NCI-H187 (cell line): ENCODE measurements at regions not wholly inside any gene's neighbourhood (a gene's known extent, or its start where the extent isn't known, plus 50 kb on each side); places are given as distances from the start of the nearest gene placed in this dataset.
A peak's percentile ranks its signal among the peaks of the same experiment; 100 is the strongest.
"Not testable (repeated sequence)": the region's sequence is repeated elsewhere in the genome, so short reads cannot be mapped to it uniquely, and the experiment has no call there.

Source experiments
- DNase-seq, 2 experiments: peaks; one replicate each; lab custom pipeline; 2025; lab: John Stamatoyannopoulos, UW

DNA sequence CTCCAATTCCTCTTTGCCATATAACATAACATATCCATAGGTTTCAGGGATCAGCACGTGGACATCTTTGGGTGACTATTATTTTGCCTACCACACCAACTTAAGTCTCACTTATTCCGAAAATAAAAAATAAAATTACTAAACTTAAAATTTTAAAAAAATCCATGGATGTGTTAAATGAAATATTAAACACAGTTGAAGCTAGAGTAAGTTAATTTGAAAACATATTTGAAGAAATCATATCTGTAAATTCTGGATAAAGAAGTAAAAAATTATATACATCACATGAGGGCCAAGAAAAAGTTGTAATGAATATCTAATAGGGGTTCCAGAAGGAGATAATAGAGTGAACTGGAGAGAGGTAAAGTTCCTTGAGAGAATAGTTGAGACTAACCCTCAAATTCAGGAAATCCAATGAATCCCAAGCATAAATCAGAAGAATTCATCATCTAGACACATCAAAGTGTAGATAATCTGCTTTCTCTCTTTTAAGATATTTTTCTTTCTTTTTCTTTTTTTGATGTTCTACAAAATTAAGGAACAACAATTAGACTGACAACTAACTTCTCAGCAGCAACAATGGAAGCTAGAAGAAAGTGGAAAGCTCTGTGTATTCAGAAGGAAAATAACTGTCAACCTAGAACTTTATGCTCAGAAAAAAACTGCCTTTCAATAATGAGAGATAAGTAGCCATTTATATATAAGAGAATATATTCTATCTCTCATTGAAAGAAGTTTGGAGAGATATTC is 147.4 kb downstream of the ABHD5 start:
- no peak for DNase-seq

DNA sequence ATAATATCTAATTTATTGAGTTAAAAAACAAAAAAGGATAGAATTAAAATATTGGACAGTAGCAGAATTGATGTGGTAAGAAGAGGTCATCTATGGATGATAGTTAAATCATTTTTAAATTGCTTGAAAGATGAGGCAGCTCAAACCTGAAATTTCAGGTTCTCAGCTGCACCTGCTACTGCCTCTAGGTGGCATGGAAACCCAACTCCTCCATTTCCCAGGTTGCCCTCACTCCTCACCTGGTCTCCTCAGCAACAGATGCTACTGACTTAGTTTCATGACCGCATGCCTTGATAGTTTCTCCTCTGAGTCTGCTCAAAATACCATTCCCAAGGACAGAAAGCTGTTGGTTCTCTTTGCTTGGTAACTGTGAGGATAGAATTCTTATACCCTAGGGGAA is 148.1 kb downstream of the ABHD5 start:
- DNase-seq = no peak

DNA sequence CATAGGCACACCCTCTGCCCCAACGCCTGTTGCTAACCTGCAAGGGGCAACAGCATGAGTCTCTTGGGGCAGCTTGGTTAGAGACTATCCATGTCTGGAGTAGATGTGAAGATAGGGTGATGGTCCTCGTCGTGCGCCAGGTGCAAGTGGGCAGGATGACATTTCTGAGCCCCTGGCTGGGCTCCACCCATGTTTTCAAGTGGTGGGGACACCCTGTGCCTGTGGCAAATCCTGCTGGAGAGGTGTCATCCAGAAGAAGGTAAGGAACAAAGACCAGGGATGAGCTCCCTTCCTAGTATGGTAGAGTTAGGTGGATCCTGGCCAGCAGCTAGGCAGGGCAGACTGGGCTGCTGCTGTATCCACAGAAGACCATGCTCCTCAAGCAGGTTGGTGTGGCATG is 152.6 kb downstream of the ABHD5 start:
- DNase-seq = no peak

DNA sequence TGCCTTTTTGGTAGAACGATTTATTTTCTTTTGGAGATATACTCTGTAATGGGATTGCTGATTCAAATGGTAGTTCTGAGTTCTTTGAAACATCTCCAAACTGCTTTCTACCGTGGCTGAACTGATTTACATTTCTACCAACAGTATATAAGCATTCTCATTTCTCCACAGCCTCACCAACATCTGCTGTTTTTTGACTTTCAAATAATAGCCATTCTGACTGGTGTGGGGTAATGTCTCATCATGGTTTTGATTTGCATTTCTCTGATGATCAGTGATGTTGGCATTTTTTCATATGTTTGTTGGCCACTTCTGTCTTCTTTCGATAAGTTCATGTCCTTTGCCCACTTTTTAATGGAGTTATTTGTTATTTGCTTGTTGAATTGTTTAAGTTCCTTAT is 154.0 kb downstream of the ABHD5 start:
- no peak for DNase-seq

DNA sequence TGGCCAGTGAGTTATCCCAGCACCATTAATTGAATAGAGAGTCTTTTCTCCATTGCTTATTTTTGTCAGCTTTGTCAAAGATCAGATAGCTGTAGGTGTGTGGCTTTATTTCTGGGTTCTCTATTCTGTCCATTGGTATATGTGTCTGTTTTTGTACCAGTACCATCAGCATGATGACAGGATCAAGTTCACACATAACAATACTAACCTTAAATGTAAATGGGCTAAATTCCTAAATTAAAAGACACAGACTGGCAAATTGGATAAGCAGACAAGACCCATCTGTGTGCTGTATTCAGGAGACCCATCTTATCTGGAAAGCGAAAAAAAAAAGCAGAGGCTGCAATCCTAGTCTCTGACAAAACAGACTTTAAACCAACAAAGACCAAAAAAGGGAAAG is 154.8 kb downstream of the ABHD5 start:
- DNase-seq = not testable (repeated sequence)

DNA sequence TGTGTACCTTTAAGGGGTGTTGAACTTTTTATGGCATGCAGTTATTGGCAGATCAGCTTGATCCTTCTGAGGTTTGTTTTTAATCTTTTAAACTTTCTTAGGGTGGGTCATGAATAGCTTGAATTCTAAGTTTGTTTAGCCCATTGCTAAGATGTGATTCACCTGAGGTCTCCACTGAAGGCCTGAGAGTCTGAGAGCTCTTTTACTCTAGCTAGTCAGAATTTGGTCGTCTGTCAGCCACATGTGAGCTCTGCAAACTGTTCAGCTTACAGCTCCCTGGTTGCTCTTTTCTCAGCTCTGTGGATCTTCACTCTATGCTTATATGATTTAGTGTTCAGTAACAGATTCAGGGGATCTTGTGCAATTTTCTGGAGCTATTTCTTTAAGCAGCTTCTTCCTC is 161.3 kb downstream of the ABHD5 start:
- no peak for DNase-seq

DNA sequence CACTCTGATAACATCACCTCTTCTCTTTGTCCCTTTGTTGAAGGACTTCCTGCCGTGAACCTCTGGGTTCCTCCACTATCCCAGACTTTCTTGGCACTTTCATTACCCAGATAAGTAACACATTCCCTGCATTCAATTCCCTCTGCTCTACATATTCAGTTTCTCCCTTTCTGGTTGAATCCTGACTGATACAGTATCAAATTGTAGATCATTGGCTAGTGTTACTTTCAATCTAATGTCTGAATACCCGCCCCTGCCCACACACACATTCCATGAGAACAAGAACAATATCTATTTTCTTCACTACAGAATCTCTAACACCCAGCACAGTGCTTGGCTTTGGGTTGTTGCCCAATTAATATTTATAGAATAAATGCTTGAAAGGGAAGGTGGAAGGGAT is 163.5 kb downstream of the ABHD5 start:
- DNase-seq = no peak

DNA sequence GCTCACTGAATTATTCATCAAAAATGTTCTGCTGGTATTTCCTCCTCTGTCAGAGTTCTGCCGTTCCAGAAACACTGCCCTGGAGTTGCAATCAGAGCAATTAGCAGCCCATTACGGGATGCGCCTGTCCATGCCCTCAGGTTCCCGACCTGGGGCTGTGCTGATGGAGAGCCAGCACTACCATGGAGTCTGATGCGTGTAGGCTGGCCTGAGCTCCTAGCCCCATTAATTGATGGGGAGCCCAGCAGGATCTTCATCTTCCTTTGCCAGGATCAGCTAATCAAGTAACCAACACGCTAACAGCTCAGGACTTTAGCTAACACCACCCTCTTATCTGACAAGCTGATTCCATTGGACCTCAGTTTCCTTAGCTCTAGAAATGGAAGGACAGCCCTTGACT is 164.2 kb downstream of the ABHD5 start:
- DNase-seq = no peak

DNA sequence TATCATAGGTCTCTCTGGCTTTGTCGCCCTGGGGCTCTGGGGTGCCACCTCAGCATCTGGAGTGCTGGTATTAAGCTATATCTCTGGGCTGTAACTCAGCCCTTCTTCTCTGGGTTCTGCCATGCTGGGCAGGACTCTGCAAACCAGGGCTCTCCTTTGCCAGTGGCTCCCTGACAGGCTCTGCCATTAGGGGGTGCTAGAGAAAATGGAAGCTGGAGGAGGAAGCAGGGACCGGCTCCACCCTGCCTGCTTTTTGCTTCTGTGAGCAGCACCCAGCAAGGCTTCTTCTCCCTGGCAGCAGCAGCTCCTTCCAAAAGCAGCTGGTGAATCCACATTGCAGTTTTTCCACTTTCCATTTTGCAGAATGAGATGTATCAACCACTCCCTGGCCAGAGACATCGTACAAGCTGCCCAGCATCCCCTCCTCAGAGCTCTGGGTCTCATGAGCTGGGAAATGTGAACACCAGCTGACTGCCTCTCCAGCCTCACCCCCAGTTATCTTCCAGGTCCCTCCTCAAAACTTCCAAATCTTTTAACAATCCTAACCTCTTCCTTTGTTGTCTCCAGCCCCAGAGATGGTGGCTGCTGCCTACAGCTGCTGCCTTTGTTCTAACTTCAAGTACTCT is 165.0 kb downstream of the ABHD5 start:
- peak in 1 of 2 experiments; percentile 22 for DNase-seq

DNA sequence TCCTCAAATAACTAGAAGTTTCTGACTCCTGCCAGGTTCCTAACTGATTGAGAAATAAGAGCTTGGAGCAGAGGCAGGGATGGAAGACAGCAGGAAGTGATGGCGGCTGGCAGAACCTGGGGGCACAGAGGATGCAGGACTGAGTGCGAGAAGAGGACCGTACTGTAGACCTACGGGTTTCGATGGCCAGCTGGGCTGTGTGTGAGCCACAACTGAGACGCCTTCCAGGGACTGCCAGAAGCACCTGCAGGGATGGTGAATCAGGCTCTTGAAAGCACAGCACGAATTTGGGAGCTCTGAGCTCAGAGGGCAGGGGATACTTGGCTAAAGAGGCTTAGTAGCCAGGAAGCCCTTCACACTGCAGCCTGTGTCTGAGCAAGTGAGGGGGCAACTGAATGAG is 165.6 kb downstream of the ABHD5 start:
- DNase-seq = no peak

DNA sequence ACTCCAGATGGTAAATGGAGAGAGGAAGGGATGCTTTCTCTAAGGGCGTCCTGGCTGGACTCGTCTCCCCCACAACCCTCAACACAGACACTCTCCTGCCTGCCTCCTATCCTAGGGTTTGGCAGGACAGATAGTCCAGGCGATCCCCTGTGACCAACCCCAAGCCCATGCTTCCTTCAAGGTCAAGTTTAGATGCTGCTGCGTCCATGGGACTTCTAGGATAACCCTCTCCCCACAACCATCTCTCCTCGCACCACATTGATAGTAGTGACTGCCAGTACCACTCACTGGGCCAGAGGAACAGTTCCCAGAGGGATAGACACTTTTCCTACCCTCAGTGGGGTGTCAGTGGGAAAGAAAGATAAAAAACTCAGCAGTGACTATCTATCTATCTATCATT is 166.0 kb downstream of the ABHD5 start:
- no peak for DNase-seq

DNA sequence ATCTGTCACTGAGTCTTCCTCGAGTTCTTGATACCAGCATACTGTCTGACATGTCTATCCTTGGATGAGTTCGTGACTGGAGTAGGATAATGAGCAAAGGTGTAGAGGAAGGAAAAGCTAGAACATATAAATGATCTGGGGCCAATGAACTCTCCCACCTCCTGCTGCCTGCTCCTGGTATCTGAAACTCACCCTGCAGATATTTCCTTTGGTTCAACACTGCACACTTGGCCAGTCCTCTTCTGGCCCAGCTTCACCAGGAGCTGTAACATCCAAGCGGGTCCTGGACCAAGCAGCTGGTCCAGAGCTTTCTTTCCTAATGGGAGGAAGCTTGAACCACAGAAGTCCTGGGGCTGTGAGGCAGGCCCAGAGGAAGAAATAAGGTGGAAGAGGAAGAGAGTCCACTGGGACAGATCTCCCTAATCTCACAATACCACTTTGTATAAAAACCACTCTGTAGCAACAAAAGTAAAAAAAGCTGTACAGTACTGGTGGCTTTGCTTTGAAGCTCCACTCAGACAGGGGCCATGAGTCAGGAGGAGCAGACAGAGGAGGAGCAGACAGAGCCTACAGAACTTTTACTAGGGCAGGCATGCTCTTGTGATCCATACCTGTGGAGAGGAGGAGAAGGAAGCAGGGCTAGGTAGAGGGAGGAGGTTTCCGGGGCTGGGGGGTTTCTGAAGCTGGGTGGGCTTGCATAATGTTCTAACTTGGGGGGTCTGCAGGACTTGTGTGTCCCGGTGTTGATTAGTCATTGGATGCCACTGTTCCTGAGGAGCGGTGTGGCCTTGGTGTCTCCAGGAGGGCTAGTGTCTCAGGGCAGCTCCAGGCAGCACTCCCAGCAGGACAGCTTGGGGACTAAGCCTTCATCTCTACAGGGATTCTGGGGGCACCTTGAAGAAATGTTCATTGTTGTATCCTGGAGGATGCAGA is 166.9 kb downstream of the ABHD5 start:
- no peak for DNase-seq

DNA sequence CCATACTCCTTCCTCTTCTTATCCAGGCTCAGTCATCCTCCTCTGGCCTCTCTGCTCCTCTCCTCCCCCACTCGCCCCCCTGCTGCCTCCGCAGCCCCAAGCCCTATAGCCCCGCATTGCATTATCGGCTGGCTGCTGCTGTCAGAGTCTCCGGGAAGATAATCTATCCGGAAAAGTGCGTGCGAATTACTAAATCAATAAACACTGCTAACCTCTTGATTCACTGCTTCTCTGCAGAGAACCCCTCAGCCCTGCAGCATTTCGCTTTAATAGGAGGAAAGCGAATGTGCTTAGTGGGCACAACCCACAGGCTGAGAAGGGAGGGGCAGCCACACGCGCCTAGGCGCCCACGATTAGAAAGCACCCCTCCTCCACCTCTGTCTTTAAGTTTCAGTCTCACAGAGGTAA is 167.6 kb downstream of the ABHD5 start:
- no peak for DNase-seq

DNA sequence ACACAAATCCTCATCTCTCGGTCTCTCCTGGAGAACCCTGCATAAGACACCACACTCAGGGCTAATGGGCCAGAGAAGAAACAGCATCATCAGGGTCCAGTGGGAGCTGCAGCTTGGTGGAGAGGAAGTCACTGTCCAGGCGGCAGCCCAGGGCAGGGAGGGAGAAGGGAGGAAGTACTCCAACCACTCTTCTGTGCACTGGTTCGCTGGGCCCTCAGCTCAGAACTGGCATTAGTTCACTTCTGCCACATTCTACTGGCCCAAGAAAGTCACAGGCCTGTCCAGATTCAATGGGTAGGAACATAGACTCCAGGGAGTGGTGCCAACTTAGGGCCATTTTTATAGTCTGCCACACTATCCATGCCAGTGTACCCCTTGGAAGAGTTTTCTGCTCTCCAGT is 169.0 kb downstream of the ABHD5 start:
- DNase-seq = no peak

DNA sequence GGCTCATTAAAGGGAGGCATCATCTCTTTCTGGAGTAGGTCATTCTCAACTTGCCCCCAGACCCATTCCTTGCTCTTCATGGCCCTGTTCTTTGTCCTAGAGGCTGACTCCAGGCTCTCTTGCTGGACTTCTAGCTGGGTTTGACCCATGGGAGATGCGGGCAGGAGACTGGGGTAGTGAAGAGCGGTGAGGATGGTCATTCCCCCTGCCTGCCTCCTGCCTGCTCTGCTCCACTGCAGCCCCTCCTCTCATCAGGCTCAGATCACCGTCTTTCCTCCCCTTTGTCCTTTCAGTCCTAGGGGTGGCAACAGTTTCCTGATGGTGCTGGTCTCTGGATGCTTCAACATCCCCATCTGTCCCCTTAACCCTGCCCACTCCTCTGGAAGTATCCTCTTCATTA is 170.9 kb downstream of the ABHD5 start:
- no peak for DNase-seq

DNA sequence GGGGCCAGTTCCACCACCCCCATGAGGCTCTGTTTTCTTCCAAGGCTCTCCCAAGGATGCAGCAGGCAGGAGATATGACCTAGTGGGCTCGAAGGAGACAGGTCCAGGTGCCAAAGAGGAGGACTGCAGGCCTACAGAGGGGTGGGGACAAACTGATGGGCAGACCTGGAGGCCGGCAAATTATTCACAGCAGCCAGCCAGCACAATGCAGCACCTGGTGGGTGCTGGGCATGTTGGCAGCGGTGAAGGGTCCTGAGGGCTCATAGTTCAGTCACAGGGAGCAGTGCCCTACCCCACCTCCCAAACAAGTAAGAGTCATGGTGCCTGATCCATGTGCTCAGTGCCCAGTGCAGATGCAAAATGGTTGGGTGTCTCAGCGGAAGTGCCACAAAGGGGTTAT is 171.7 kb downstream of the ABHD5 start:
- no peak for DNase-seq

DNA sequence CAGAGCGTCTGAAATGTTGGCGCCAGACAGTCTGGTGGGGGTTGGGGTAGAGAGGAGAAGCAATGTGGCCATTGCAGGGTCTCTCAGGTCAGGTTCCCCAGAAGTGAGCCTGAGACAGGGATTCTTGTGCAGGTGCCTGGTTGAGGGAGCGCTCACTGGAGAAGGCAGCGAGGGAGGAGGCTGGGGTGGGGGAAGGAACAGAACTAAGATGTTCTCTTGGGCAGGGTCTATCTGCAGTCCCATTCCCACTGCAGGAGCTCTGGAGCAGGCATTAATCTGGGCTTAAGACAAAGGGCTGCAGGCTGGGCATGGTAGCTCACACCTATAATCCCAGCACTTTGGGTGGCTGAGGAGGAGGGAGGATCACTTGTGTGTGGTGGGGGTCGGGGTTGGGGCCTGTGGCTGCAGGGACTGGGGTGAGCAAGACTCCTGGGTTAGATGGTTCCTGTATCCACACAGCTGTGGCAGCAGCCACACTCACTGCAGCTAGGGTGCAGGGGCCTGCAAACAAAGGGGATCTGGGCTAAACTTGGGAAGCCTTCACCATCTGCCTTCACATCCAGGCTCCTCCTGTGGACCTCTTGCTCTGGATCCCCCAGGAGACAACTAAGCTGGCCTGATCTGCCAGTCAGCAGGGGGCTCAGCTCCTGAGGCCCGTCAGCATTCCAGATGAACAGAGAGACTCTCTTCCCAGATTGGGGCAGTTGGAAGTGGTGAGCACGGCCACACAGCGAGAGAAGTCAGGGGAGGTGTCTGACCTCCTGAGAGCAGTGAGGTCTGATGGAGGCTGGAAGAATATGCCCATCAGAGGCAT is 172.5 kb downstream of the ABHD5 start:
- no peak for DNase-seq

DNA sequence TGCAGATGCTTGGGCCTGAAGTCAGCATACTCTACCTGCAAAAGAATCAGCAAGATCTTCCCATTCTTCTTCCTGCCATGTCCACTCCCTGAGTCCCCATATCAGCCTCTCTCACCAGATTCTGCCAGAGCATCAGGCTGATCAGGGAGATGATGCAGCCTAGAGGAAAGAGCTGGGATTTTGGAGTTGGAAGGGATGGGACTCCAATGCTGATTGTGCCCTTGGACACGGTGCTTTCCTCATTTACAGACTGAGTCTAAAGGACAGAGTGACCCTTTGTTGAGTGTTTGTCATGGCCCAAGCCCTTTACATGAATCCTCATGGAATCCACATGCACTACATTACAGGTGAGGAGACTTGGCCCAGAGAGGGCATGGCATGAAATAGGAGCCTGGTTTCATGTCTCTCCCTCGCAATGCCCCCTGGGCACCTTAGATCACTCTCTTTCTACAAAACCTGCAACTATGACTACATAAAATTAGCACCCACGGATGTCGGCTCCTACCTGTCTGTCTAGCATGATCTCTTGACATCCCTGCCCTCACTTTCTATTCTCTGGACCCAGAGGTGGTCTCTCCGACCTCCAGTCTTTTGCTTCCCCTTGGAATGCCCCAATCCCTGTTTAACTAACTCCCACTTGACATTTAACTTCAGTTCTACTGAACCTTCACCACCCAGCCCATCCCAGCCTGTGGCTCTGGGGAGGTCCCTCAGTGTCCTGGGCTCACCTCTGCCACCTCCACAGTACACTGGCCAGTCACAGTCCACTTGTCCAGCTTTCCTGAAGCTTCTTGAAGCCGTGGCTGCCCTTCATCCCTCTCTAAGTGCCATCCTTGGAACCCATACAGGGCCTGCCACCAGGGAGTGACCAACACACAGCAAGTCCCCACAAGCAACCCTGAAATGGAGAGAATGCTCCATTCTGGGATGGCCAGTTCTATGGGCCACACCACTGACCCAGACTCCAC is 173.5 kb downstream of the ABHD5 start:
- DNase-seq = no peak

DNA sequence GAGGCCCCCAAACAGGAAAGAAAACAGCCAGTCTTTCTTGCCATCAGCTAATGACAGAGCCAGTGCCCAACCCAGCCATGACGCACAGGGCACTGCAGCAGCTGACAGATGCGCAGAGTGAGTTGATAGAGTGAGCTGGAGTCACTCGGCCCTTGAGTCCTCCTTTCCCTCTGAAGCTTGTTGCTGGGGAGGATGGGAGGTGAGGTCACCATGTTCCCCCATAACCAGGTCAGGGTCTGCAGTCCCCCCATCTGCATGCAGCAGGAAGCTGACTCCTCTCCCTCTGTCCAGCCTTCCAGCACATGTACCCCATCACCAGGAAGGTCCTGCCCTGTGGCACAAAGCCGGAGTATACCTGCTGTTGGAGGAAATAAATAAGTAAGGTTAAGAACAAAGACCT is 174.6 kb downstream of the ABHD5 start:
- DNase-seq = no peak

DNA sequence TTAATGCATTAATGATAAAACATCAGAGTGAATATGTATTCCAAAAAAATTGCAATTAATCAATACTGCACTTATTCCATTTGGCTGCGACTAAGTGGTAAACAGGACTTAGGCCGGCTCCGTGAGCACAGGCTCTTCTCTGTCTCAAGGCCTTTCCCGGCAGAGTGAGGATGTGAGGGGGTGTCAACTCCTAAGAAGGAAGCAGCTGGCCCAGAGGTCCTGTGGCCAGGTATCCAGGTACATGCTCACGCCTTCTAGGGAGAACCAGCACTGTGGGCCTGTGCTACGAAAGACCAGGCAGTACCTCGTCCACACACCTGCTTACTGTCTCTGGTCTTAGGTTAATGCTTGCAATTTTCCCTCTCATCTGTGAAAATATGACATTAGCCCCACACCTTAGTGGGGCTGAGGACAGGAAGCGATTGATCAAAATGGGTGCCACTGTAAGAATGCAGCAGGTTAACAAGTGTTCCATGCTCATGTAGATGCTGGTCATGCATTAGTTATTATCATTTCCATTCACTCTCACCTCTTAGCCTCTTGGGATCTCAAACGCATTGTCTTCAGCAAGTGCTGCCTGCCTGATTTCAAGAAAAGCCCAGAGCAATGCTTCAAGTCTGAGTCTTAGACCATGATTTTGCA is 175.3 kb downstream of the ABHD5 start:
- no peak for DNase-seq
